Uterus (tissue), 3 donors: ENCODE measurements at regions not wholly inside any gene's neighbourhood (a gene's known extent, or its start where the extent isn't known, plus 50 kb on each side); places are given as distances from the start of the nearest gene placed in this dataset.
A peak's percentile ranks its signal among the peaks of the same experiment; 100 is the strongest.

Source experiments
- DNase-seq, 2 donors: peaks; one replicate each; pipeline ENCODE4 v3.0.0-alpha.2; 2019 to 2020
- H3K27ac ChIP-seq, 2 donors: fragments of 200-600 bp; sonication (generic); 1 replicate in 1 of 2; 2 replicates in 1 of 2; pipeline ENCODE4 v1.5.1; 2016 to 2018
- H3K27me3 ChIP-seq, 2 donors: fragments of 200-600 bp; sonication (generic); one replicate each; pipeline ENCODE4 v1.5.1; 2018 to 2019; ENCODE audit warnings: control low read depth in 1 of 2
- H3K36me3 ChIP-seq, 2 donors: fragments of 200-600 bp; sonication (generic); one replicate each; pipeline ENCODE4 v1.5.1; 2019; ENCODE audit warnings: control low read depth in 1 of 2
- H3K4me1 ChIP-seq, 2 donors: fragments of 200-600 bp; sonication (generic); one replicate each; pipeline ENCODE4 v1.5.1; 2018 to 2019; ENCODE audit warnings: control low read depth in 1 of 2
- H3K4me3 ChIP-seq, 2 donors: fragments of 200-600 bp; sonication (generic); 1 replicate in 1 of 2; 2 replicates in 1 of 2; pipeline ENCODE4 v1.5.1; 2018 to 2019; ENCODE audit warnings: mild to moderate bottlenecking in 1 of 2
- H3K9me3 ChIP-seq, 2 donors: fragments of 200-600 bp; sonication (generic); one replicate each; pipeline ENCODE4 v1.5.1; 2019; ENCODE audit warnings: control low read depth in 1 of 2
- POLR2A ChIP-seq, 2 donors: fragments of 450-650 bp; IDR thresholded peaks; one replicate each; pipeline ENCODE4 v1.6.1; 2016; ENCODE audit warnings: antibody characterized with exemption in 2 of 2, mild to moderate bottlenecking in 1 of 2, moderate library complexity in 1 of 2
- intact Hi-C: fragments of 100-400 bp; cut with DNase I; formaldehyde crosslinking; loops from one replicate; pipeline ENCODE4 v1.15.1; 2023; ENCODE audit warnings: low total_unique reads
- TF ChIP-seq, protein P1 (sequence below), 4 experiments: fragments of 200-600 bp in 2 of 4; fragments of 450-650 bp in 2 of 4; sonication (generic) in 2 of 4; IDR thresholded peaks; one replicate each; pipeline ENCODE4 v1.5.1; 2016 to 2019; ENCODE audit warnings: antibody characterized with exemption in 4 of 4, mild to moderate bottlenecking in 2 of 4, moderate library complexity in 1 of 4
- donor health status: DM: yes; HTN: yes; CAD: no.

DNA sequence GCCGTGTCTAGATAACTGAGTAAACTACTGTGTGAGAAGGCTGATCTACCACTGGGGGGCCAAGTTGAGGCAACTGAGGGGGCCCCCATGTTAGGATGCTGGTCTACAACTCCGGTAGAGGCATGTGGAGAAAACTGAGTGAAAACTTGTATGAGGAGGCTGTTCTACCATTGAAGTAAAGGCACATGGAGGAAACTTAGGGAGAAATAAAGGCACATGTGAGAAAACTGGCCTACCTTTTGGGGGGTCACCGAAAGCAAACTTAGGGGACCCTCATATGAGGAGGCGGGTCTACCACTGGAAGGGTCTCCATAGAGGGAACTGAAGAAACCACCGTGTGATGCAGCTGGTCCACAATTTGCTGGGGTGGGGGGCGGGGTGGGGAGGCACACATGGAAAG is 155.2 kb downstream of the FBLN2 start:
- Histone ChIP-seq H3K9me3 (no peaks in the 10 kb centered on the region), H3K4me3 (no peak overlapping the region), H3K27me3 (no peaks in the 10 kb centered on the region), H3K36me3 (no peaks in the 10 kb centered on the region), H3K4me1 (no peaks in the 10 kb centered on the region), H3K27ac (no peak overlapping the region)
- TF ChIP-seq POLR2A (IDR thresholded peaks at IDR 0.05): no peak
- TF ChIP-seq, protein P1, sequence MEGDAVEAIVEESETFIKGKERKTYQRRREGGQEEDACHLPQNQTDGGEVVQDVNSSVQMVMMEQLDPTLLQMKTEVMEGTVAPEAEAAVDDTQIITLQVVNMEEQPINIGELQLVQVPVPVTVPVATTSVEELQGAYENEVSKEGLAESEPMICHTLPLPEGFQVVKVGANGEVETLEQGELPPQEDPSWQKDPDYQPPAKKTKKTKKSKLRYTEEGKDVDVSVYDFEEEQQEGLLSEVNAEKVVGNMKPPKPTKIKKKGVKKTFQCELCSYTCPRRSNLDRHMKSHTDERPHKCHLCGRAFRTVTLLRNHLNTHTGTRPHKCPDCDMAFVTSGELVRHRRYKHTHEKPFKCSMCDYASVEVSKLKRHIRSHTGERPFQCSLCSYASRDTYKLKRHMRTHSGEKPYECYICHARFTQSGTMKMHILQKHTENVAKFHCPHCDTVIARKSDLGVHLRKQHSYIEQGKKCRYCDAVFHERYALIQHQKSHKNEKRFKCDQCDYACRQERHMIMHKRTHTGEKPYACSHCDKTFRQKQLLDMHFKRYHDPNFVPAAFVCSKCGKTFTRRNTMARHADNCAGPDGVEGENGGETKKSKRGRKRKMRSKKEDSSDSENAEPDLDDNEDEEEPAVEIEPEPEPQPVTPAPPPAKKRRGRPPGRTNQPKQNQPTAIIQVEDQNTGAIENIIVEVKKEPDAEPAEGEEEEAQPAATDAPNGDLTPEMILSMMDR (IDR thresholded peaks at IDR 0.05): no peak
- DNase-seq: no peak
- intact Hi-C loops: no loop called here

DNA sequence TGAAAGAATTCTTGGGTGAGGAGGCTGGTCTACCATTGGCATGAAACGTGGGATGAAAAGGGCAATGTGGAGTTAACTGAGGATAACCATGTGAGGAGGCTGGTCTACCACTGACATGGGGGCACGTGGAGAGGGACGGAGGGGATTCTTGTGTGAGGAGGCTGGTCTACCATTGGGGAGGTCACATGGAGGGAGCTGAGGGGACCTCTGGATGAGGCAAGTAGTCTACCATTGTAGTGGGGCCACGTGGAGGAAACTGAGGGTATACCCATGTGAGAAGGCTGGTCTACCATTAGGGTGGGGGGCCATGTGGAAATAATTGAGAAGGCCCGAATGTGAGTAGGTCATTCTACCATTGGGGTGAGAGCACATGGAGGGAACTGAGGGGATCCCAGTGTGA is 154.1 kb downstream of the FBLN2 start:
- Histone ChIP-seq H3K9me3 (no peaks in the 10 kb centered on the region), H3K27ac (no peak overlapping the region), H3K27me3 (no peaks in the 10 kb centered on the region), H3K36me3 (no peaks in the 10 kb centered on the region), H3K4me3 (no peak overlapping the region), H3K4me1 (no peaks in the 10 kb centered on the region)
- DNase-seq: peak in 1 of 2 donors; percentile 1
- TF ChIP-seq, protein P1 (IDR thresholded peaks at IDR 0.05): no peak
- TF ChIP-seq POLR2A (IDR thresholded peaks at IDR 0.05): no peak
- intact Hi-C loops: no loop called here

DNA sequence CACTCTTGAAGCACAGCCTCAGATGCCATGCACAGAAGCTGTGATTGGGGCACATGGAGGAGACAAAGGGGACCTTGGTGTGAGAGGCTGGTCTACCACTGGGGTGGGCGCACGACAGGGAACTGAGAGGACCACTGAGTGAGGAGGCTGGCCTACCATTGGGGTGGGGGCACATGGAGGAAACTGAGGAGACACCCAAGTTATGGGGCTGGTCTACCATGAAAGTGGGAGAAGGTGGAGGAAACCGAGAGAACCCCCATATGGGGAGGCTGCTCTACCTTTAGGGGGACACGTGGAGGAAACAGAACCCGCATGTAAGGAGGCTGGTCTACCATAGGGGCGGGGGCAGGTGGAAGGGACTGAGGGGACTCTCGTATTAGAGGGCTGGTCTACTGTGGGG is 153.4 kb downstream of the FBLN2 start:
- Histone ChIP-seq H3K36me3 (no peaks in the 10 kb centered on the region), H3K27me3 (no peaks in the 10 kb centered on the region), H3K9me3 (no peaks in the 10 kb centered on the region), H3K4me1 (no peaks in the 10 kb centered on the region), H3K27ac (no peak overlapping the region), H3K4me3 (no peak overlapping the region)
- intact Hi-C loops: no loop called here
- no peak for TF ChIP-seq POLR2A (IDR thresholded peaks at IDR 0.05)
- TF ChIP-seq, protein P1 (IDR thresholded peaks at IDR 0.05): no peak
- no peak for DNase-seq

DNA sequence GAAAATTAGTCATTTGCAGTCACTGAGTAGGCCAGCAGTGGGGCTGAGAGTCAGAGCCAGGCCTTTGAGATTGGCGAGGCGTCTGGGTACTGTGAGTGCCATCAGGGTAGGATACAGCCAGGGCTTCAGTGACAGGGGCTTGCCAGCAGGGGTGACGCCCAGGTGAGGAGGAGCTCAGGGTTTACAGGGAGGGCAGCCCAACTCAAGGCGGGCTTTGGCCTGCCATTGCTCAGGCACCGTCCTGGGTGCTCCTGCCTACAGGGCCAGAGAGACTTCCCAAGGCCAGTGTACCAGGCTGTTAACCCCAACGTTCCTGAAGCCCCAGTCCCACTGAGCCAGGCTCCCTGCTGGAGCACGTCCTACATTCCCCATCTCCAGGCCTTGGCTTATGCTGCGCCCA is 152.0 kb downstream of the FBLN2 start:
- Histone ChIP-seq H3K9me3 (no peaks in the 10 kb centered on the region), H3K4me1 (no peaks in the 10 kb centered on the region), H3K27me3 (no peaks in the 10 kb centered on the region), H3K27ac (no peak overlapping the region), H3K4me3 (no peak overlapping the region), H3K36me3 (no peaks in the 10 kb centered on the region)
- intact Hi-C loops: no loop called here
- TF ChIP-seq, protein P1 (IDR thresholded peaks at IDR 0.05): no peak
- TF ChIP-seq POLR2A (IDR thresholded peaks at IDR 0.05): no peak
- DNase-seq: no peak

- no peaks in the 10 kb centered on the region for H3K4me1 ChIP-seq
- H3K9me3 ChIP-seq: no peaks in the 10 kb centered on the region
- H3K36me3 ChIP-seq: no peaks in the 10 kb centered on the region
- intact Hi-C loops: no loop called here
- H3K4me3 ChIP-seq: no peak overlapping the region
- DNase-seq: no peak
- H3K27me3 ChIP-seq: no peaks in the 10 kb centered on the region
- TF ChIP-seq, protein P1 (IDR thresholded peaks at IDR 0.05): no peak
- TF ChIP-seq POLR2A (IDR thresholded peaks at IDR 0.05): no peak
- H3K27ac ChIP-seq: no peak overlapping the region
Measured at GRCh38 chr3:13700362-13700761, 151.4 kb downstream of the FBLN2 start.
